HPDE6-E6E7 (cell line): ENCODE measurements at regions not wholly inside any gene's neighbourhood (a gene's known extent, or its start where the extent isn't known, plus 50 kb on each side); places are given as distances from the start of the nearest gene placed in this dataset.
"Not testable (repeated sequence)": the region's sequence is repeated elsewhere in the genome, so short reads cannot be mapped to it uniquely, and the experiment has no call there.

ENCODE experiments used
- DNase-seq: peaks from one replicate; pipeline ENCODE4 v3.0.0; 2011; ENCODE audit warnings: missing footprints; ENCODE audit errors: extremely low spot score

DNA sequence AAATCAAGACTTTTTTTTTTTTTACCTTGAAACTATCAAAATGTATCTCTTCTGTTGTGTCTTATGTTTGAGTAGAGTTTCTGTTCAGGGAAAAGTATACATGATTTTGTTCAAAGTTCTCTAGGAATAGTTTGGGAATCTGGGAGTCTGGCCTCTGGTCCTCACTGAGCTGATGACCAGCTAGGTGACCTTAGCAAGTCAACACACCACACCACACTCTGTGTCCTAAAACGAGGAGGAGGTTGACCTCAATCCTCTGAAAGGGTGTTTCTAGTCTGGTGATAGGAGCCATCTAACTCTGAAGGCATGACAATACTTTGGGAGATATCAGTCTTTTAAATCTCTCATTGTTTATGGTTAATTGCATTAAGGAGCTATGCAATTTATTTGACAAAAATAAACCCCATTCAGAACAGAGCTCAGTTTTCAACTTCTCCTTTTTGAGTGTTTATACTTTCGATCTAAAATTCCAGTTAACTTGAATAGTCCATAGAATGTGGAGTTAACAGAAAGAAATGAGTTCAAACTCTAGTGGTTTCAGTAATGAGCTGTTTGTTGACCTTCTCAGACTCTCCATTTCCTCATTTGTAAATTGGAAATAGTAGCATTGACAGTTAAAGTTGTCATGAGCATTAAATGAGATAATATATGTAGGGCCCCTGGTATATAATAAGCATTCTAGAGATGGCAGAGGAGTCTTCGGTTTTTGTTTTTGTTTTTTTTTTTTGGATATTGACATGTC, 112.2 kb upstream of the LRRN1 start:
- DNase-seq, result no peak

GRCh38 chr3:3685721-3686120, 113.5 kb upstream of the LRRN1 start:
- no peak for DNase-seq

DNA sequence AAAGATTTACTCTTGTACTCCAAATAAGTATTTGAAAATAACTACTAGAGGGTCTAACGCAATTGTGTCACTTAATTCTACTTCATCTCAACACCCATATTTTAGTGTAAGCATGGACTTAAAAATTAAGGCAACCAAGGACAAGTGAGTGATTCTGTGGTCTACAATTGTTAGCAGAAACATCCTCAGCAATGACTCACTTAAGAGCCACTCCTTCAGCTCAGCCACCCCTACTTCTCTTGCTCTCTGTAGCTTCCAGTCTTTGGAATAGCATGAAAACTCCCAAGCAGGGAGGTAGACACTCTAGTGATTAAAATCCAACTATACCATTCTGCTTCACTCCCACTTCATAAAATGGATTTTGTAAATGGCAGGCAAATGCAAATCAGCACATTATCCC, 116.0 kb upstream of the LRRN1 start:
- no peak for DNase-seq

- DNase-seq, result no peak
Observed at GRCh38 chr3:3675801-3676200, 123.4 kb upstream of the LRRN1 start.

DNA sequence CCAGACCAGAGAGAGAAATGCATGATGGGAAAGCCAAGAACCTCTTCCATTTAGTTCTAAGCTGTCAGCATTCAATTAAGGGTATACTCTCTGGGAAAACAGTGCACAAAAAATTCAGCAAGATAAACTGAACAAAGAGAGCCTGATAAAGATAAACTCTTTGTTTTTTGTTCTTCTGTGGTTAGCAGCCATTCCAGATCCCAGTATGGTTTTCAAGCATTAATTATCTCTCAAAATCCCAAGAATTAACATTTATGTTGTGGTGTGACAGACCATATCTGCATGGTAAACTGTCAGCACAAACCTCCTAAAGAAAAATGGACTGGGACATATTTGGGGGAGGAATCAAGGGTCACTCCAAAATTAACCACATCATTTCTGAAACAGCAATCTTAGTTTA, 124.0 kb upstream of the LRRN1 start:
- DNase-seq, result no peak

DNA sequence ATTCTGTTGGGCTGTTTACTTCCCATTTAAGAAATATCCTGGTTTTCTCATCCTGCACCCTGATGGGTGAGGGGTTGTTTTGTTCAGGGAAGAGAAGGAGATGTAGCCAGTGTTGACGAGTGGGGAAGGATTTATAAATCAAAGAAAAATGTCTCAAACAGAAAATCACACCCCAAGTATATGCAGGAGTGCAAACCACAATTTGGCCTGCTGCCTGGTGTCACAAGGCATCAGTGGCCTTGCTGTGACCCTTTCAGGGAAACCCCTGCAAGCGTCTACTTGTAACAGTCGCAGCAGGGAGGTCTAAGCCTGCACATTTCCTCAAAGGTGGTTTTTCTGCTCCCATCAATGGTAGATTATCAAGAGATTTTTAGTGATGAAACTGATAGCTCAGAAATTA, 132.6 kb upstream of the LRRN1 start:
- DNase-seq, result no peak

DNA sequence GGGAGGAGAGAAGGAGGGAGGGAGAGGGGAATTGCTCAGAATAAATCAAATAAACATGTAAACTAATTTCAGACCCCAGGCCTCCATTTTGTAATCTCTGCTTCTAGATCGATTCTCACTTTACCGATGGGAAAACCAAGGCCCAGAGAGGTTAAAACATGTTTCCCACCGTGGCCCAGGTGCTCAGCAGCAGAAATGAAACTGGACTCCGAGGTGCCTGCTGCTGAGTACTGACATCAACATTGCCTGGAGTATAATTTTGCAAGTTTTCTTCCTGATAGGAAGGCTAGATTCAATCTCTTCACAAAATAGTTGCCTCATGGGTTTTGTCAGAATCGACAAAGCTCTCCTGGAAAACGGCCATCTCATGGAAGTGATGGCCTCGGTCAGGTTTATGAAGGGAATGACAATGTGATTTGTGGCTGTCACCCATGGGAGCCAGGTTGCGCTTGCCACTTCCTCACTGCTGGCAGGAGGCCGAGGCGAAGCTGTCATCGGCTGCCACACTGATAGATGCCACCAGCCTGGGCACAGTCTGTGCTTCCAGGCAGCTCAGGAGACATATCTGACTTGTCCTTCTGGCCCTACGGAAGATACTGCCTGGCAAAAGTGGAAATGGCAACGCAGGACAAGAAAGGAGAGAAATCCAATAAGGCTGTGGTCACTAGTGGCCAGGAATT, 133.1 kb upstream of the LRRN1 start:
- DNase-seq, result no peak

- DNase-seq, result no peak
Observed at GRCh38 chr3:3665546-3665945, 133.7 kb upstream of the LRRN1 start.

DNA sequence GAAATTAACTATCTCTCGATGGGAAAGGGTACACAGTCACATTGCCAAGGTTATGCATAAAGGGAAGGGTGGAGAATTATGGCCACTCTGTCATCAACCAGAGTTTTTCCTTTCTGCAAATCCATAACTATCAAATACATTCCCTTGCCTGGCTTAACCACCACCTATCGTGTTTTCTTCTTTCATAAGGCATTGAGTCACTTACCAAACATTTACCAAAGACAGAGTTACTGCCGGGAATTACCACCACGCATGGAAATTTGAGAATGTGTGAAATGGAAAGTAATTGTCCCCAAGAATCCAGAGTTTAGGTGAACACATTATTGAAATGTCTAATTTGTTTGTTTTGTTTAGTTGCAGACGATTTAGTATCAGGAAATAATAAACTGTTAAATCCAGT, 134.3 kb upstream of the LRRN1 start:
- DNase-seq, result no peak

DNA sequence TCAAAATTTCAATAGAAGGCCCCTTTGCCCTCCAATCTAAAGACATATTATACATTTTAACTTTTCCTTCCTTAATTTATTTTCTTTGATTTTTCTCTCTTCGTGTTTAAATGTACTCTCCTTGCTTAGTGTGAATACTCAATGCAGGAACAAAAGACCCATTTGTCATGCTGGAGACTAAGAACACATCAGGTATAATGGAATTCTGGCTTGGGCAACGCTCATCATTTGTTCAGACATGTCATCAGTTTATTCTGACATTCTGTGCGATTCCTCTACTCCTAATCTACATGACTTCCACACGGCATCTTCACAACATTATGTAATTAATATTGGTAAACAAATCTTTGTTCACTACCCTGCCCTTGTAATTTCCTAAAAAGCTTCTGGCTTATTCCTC, 136.6 kb upstream of the LRRN1 start:
- DNase-seq, result no peak

DNA sequence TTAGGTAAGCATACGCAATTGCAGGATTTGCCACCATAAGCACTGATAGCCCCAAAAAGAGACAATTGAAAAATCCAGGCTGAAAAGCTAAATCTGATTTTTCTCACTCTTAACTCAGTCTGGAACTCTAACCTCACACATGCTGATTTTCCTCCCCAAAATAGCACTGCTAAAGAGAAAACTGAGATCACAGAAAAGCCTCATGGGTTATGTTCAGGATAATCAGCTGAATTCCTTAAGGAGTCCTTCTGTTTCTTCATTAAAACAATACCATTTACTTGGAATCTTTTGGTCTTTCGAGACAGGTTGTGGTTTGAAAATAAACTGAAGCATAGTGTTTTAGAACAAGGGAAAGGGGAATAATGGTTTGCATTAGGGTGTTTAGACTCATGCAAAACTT, 144.3 kb upstream of the LRRN1 start:
- DNase-seq, result no peak

- no peak for DNase-seq
Observed at GRCh38 chr3:3648988-3649679, 150.1 kb upstream of the LRRN1 start.

DNA sequence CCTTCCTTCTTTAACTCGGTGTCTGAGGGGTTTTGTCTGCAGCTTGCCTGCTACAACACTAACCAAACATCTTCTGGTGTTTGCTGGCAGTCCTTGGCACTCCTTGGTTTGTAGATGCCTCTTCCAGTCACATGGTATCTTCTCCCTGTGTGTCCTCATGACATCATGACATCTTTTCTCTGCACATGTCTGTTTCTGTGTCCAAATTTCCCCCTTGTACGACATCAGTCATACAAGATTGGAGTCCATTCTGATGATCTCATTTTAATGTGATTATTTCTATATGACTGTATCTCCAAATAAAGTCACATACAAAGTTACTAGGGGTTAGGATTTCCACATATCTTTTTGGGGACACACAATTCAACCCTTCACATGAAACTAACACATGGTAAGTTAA, 152.3 kb upstream of the LRRN1 start:
- no peak for DNase-seq

DNA sequence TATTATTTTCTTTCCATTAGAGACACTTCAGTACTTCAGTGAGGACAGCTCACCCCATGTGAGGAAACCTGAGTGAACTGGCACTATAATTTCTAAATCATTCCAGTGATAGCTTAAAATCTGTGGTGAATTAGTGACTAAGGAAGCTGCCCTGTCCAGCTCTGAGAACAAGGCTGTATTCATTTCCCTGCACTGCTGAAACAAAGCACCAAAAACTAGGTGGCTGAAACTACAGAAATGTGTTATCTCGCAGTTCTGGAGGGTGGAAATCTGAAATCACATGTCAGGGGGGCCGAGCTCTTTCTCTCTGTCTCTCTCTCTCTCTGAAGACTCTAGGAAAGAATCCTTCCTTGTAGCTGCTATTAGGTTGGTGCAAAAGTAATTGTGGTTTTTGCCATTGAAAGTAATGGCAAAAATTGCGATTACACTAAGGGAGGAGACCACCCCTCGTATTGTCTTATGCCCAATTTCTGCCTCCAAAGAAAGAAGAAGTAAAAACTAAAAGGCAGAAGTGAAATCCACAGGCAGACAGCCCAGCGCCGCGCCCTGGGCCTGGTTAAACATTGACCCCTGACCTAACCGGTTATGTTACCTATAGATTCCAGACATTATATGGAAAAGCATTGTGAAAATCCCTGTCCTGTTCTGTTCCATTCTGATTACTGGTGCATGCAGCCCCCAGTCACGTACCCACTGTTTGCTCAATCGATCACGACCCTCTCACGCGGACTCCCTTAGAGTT, 153.0 kb upstream of the LRRN1 start:
- not testable (repeated sequence) for DNase-seq

DNA sequence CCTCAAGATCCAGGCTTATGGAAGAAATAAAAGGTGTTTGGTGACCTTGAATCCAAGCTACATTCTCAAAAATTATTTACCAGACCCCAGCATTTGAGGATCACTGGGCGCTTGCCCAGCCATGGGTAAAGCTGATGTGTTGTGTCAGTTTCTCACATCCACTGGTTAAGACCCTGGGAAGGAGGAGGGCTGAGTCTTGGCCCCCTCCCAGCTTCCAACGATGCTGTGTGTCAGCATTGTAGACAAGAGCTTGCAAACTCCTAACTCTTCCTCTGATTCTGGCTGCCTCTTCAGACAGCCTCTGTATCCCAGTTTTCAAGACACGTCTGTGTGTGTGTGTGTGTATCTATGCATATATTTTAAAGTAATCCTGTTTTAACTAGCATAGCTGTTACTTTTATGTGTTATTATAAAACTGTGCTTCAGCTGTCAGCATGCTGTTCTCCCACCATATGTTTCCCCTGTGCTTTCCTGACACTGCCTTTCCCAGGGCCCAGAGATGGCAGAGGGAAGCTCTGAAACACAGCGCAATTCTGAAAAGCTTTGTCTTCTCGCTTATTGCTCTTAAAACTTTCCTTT, 157.3 kb upstream of the LRRN1 start:
- DNase-seq, result no peak

DNA sequence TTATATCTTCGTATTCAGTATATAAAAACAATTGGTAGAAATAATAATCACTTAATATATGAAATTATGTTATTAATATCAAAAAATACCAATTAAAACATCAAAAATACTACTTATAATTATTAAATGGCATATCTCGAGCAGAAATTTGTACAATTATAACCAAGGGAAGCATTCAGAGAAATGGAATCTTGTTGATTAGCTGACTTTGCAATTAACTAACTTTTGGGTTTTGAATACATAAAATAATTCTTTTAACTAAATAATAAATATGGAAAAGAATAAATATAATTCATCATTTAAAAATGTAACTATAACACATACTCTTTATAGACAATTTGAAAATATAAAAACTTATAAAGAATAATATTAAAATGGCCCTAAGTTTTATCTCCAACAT, 160.2 kb upstream of the LRRN1 start:
- no peak for DNase-seq

DNA sequence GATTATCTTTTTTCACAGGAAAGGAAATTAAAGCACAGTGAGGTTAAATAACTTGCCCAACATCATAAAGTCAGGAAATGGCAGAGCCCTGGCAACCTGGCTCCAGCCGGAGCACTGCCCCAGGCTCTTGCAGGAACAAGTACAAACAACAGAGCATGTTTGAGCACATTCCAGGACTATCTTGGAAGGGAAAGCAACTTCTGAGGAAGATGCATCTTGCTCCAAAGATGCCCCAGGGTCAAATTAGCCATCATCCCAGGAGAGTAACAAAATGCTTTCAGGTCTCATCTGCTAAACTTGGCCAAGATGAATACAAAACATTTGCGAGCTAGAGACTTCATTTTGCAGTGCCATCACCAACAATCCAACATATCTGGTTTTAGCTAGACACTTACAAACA, 162.4 kb upstream of the LRRN1 start:
- peak; percentile 2 for DNase-seq

DNA sequence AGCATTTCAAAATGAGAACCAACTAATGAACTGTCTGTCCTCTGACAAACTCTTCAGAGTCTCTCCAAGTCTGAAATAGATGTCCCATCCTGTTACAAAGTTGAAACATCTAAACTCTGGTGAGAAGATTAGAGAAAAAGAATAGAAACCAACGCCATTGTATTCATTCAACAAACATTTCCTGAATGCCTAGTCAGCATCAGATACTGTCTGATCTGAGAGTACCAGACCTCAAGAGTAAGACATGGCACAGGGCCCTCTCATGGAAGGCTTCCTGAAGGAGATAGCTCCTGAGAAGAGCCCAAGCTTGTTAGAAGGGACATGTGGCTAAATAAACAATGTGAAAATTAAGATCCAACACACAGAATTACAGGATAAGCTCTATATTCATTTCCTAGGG, 164.1 kb upstream of the LRRN1 start:
- DNase-seq, result no peak

DNA sequence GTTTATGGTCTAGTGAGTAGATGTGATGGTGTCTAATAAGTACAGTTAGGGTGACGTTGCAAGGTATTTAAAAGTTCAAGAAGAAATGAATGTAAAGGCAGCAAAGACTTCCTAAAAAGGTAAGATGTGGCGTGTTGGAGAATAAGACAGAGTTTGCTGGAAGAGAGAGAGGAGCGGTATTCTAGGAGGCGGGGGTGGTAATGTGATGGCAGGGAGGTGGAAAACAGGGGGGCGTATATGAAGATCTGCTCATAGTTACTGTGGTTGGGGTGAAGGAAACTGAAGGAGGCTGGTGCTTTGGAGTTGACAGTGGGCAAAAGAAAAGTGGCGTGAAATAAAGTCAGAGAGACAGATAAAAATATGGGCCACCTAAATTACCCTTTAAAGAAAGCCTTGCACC, 164.9 kb upstream of the LRRN1 start:
- DNase-seq, result no peak

- DNase-seq, result no peak
Observed at GRCh38 chr3:3633761-3634160, 165.5 kb upstream of the LRRN1 start.

DNA sequence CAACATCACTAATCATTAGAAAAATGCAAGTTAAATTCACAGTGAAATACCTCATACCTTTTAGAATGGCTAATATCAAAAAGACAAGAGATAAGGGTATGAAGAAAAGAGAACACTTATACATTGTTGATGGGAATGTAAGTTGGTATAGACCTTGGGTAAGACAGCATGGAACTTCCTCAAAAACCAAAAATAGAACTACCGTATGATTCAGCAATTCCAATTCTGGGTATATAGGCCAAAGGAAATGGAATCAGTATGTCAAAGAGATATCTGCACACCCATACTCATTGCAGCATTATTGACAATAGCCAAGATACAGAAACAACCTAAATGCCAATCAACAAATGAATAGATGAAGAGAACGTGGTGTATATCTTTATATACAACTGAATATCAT, 166.8 kb upstream of the LRRN1 start:
- no peak for DNase-seq

GRCh38 chr3:3631114-3631513, 168.1 kb upstream of the LRRN1 start:
- DNase-seq, result no peak
